Smooth muscle cell (in vitro differentiated cells): ENCODE measurements at regions not wholly inside any gene's neighbourhood (a gene's known extent, or its start where the extent isn't known, plus 50 kb on each side); places are given as distances from the start of the nearest gene placed in this dataset.

Source experiments
- DNase-seq: peaks from one replicate; lab custom pipeline; 2025; ENCODE audit not compliant: unreplicated experiment; lab: John Stamatoyannopoulos, UW
- H2AFZ ChIP-seq: fragments of 200-600 bp; sonication (generic); 2 replicates; pipeline ENCODE4 v1.6.0; 2016; ENCODE audit warnings: antibody characterized with exemption, low read depth, mild to moderate bottlenecking
- H3F3A ChIP-seq: fragments of 200-600 bp; sonication (generic); 2 replicates; pipeline ENCODE4 v1.6.0; 2017; ENCODE audit warnings: antibody characterized with exemption, low read depth
- H3K27ac ChIP-seq: fragments of 200-600 bp; sonication (generic); 2 replicates; pipeline ENCODE4 v1.5.1; 2016; ENCODE audit warnings: low read depth, mild to moderate bottlenecking
- H3K27me3 ChIP-seq: fragments of 200-600 bp; sonication (generic); 2 replicates; pipeline ENCODE4 v1.6.1; 2016; ENCODE audit warnings: low read depth, mild to moderate bottlenecking
- H3K36me3 ChIP-seq: fragments of 200-600 bp; sonication (generic); 2 replicates; pipeline ENCODE4 v1.5.1; 2016; ENCODE audit warnings: low read depth
- H3K4me1 ChIP-seq: fragments of 200-600 bp; sonication (generic); 2 replicates; pipeline ENCODE4 v1.5.1; 2016; ENCODE audit warnings: low read depth
- H3K4me2 ChIP-seq: fragments of 200-600 bp; sonication (generic); 2 replicates; pipeline ENCODE4 v1.6.0; 2016; ENCODE audit warnings: mild to moderate bottlenecking
- H3K4me3 ChIP-seq: fragments of 200-600 bp; sonication (generic); 2 replicates; pipeline ENCODE4 v1.5.1; 2016; ENCODE audit warnings: mild to moderate bottlenecking
- H3K79me2 ChIP-seq: fragments of 200-600 bp; sonication (generic); 2 replicates; pipeline ENCODE4 v1.6.0; 2016; ENCODE audit warnings: low read depth, mild to moderate bottlenecking
- H3K9ac ChIP-seq: fragments of 200-600 bp; sonication (generic); 2 replicates; pipeline ENCODE4 v1.6.0; 2016; ENCODE audit warnings: low read depth
- H3K9me3 ChIP-seq: fragments of 200-600 bp; sonication (generic); replicated peaks from 2 replicates; pipeline ENCODE4 v1.5.1; 2016; ENCODE audit warnings: low read depth
- H4K20me1 ChIP-seq: fragments of 200-600 bp; sonication (generic); 2 replicates; pipeline ENCODE4 v1.6.0; 2016; ENCODE audit warnings: low read depth
- WGBS: methylation state at CpG from one replicate; pipeline ENCODE4 v1.1.7; 2016; ENCODE audit warnings: low lambda C conversion rate; 5-methylcytosine and 5-hydroxymethylcytosine counted together
- TF ChIP-seq, protein P1 (sequence below): fragments of 200-600 bp; sonication (generic); IDR thresholded peaks from 2 replicates; pipeline ENCODE4 v1.5.1; 2017; ENCODE audit warnings: borderline replicate concordance, mild to moderate bottlenecking, antibody characterized with exemption; ENCODE audit not compliant: insufficient read depth, poor library complexity, severe bottlenecking

DNA sequence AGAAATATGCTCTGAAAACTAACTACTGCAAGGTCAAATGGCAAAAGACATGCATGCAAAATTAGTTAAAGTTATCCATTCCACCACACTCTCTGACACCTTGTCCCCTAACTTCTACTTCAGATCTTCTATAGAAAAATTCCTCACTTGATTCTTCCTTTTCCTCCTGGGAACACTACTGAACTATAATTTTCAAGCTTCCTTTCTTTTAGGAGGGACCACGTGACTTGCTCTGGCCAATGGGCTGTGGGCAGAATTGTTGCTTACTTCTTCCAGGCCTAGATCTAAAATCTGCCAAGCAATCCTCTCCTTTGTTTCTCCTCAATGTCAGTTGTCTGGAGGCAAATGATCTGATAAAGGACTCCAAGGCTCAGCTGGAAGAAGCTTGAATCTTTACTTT is 441.0 kb downstream of the CDK5RAP2 start:
- Histone ChIP-seq H3F3A (no peaks in the 10 kb centered on the region), H3K9me3 (no peaks in the 10 kb centered on the region), H3K79me2 (no peaks in the 10 kb centered on the region), H4K20me1 (no peaks in the 10 kb centered on the region), H3K4me3 (no peak overlapping the region), H3K27me3 (no peaks in the 10 kb centered on the region), H3K9ac (no peak overlapping the region), H2AFZ (no peak overlapping the region), H3K36me3 (no peaks in the 10 kb centered on the region), H3K4me2 (no peak overlapping the region), H3K4me1 (peaks cover 7% of the 10 kb centered on the region), H3K27ac (no peak overlapping the region)
- WGBS, result 89% methylated on average over 1 of the region's 1 CpG
- TF ChIP-seq, protein P1, sequence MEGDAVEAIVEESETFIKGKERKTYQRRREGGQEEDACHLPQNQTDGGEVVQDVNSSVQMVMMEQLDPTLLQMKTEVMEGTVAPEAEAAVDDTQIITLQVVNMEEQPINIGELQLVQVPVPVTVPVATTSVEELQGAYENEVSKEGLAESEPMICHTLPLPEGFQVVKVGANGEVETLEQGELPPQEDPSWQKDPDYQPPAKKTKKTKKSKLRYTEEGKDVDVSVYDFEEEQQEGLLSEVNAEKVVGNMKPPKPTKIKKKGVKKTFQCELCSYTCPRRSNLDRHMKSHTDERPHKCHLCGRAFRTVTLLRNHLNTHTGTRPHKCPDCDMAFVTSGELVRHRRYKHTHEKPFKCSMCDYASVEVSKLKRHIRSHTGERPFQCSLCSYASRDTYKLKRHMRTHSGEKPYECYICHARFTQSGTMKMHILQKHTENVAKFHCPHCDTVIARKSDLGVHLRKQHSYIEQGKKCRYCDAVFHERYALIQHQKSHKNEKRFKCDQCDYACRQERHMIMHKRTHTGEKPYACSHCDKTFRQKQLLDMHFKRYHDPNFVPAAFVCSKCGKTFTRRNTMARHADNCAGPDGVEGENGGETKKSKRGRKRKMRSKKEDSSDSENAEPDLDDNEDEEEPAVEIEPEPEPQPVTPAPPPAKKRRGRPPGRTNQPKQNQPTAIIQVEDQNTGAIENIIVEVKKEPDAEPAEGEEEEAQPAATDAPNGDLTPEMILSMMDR, result no peak
- DNase-seq, result no peak

DNA sequence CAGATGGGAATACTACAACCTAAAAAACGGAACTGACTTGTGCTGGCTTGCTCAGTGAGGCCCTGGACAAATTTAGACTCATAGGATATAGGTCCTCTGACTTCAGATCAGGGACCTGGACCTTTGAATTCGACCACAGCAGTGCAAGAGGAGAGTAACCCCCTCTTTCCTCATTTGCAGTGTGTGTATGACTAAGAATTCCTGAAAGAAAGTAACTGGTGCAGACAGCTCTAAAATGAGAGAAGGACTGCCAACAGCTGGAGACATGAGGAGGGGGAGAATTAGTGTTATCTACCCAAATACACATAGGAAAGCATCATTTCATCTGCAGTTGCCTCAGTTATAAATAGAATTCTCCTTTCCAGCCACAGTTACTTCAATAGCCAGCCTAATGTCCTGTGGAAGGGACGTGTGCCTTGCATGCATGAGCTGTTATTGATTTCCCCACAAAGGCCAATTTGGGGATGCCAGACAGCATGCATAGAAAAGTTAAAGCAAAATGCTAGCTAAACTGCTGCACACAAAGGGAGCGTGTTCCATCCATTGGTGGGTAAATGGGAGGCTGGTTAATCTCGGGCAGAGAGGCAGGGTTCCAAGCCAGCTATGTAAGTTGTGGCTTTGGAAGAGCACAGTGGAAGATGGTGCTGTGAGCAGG is 442.7 kb downstream of the CDK5RAP2 start:
- Histone ChIP-seq H3K36me3 (no peaks in the 10 kb centered on the region), H3K79me2 (no peaks in the 10 kb centered on the region), H3K9me3 (no peaks in the 10 kb centered on the region), H3K4me1 (peaks cover 7% of the 10 kb centered on the region), H3K27ac (peak overlapping the region; percentile 69), H2AFZ (no peak overlapping the region), H3K27me3 (no peaks in the 10 kb centered on the region), H3K4me2 (peak overlapping the region; percentile 58), H4K20me1 (no peaks in the 10 kb centered on the region), H3K4me3 (no peak overlapping the region), H3K9ac (no peak overlapping the region), H3F3A (no peaks in the 10 kb centered on the region)
- DNase-seq, result no peak
- TF ChIP-seq, protein P1, result no peak
- WGBS, result 46% methylated on average over 5 of the region's 5 CpGs

DNA sequence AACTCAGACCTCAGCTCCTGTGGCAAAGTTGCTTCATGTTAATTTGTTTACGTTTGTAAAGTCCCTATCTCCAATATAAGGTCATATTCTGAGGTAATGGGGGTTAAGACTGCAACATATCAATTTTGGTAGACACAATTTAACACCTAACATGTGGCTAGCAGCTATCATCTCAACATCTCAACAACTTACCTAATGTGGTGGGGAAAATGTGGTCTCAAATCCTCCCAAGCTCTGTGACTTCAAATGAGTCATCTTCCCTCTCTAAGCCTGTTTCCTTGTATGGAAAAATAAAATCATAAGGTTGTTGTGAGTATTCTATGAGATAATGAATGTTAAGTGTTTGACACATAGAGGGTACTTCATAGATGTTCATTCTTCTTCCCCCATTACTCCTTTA is 443.3 kb downstream of the CDK5RAP2 start:
- peak overlapping the region; percentile 58 for H3K4me2 ChIP-seq
- TF ChIP-seq, protein P1, result no peak
- no peaks in the 10 kb centered on the region for H3K27me3 ChIP-seq
- H3K9ac ChIP-seq, result no peak overlapping the region
- peak overlapping the region; percentile 69 for H3K27ac ChIP-seq
- H2AFZ ChIP-seq, result no peak overlapping the region
- H3K9me3 ChIP-seq, result no peaks in the 10 kb centered on the region
- H3K4me1 ChIP-seq, result peaks cover 7% of the 10 kb centered on the region
- H4K20me1 ChIP-seq, result no peaks in the 10 kb centered on the region
- WGBS, result 45% methylated on average over 1 of the region's 1 CpG
- H3K79me2 ChIP-seq, result no peaks in the 10 kb centered on the region
- no peak for DNase-seq
- no peaks in the 10 kb centered on the region for H3K36me3 ChIP-seq
- H3F3A ChIP-seq, result no peaks in the 10 kb centered on the region
- H3K4me3 ChIP-seq, result no peak overlapping the region

DNA sequence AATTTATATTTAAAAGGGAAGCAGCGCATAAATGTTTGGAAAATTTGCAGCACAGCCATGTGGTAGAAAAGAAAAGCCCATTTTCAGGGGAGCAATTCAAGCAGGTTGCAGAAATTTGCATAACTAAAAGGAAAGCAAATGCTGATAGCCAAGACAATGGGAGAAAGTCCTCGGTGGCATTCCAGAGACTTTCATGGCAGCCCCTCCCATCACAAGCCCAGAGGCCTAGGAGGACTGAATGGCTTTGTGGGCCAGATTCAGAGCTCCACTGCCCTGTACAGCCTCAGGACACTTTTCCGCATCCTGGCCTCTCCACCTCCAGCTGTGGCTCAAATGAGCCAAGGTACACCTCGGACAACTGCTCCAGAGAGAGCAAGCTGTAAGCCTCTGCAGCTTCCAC is 462.9 kb downstream of the CDK5RAP2 start:
- TF ChIP-seq, protein P1, result no peak
- Histone ChIP-seq H3K36me3 (no peaks in the 10 kb centered on the region), H2AFZ (no peak overlapping the region)

More for the DNA sequence above, 462.9 kb downstream of the CDK5RAP2 start:
- no peaks in the 10 kb centered on the region for H3K9me3 ChIP-seq
- WGBS, result 85% methylated on average over 4 of the region's 4 CpGs
- no peak overlapping the region for H3K4me3 ChIP-seq
- no peaks in the 10 kb centered on the region for H3K27me3 ChIP-seq
- no peaks in the 10 kb centered on the region for H3K4me1 ChIP-seq
- H3K79me2 ChIP-seq, result no peaks in the 10 kb centered on the region
- H4K20me1 ChIP-seq, result no peaks in the 10 kb centered on the region
- DNase-seq, result no peak
- H3F3A ChIP-seq, result no peaks in the 10 kb centered on the region
- H3K4me2 ChIP-seq, result no peak overlapping the region
- no peak overlapping the region for H3K27ac ChIP-seq
- H3K9ac ChIP-seq, result no peak overlapping the region
